Fibroblast of lung (primary cell): ENCODE measurements at regions not wholly inside any gene's neighbourhood (a gene's known extent, or its start where the extent isn't known, plus 50 kb on each side); places are given as distances from the start of the nearest gene placed in this dataset.
"Not testable (repeated sequence)": the region's sequence is repeated elsewhere in the genome, so short reads cannot be mapped to it uniquely, and the experiment has no call there.

Experiments
- DNase-seq, 2 donors: peaks; one replicate each; pipeline versions ENCODE4 v3.0.0 to v3.0.0-alpha.2; 2010; ENCODE audit warnings: low read depth in 2 of 2
- H2AFZ ChIP-seq: 2 replicates; pipeline ENCODE4 v1.5.1; 2012; ENCODE audit warnings: low read length, control low read depth, inconsistent platforms
- H3K27ac ChIP-seq: 2 replicates; pipeline ENCODE4 v1.5.1; 2011; ENCODE audit warnings: low read length, control low read depth; ENCODE audit not compliant: insufficient read depth
- H3K27me3 ChIP-seq: 2 replicates; pipeline ENCODE4 v1.5.1; 2011; ENCODE audit warnings: mild to moderate bottlenecking, low read length; ENCODE audit not compliant: control insufficient read depth, insufficient read depth
- H3K36me3 ChIP-seq: 2 replicates; pipeline ENCODE4 v1.5.1; 2011; ENCODE audit warnings: low read length; ENCODE audit not compliant: control insufficient read depth, insufficient read depth
- H3K4me1 ChIP-seq: 2 replicates; pipeline ENCODE4 v1.5.1; 2011; ENCODE audit warnings: low read length; ENCODE audit not compliant: control insufficient read depth, insufficient read depth; ENCODE audit errors: extremely low read depth
- H3K4me2 ChIP-seq: 2 replicates; pipeline ENCODE4 v1.5.1; 2011; ENCODE audit warnings: low read length, control low read depth; ENCODE audit not compliant: insufficient read depth; ENCODE audit errors: extremely low read depth
- H3K4me3 ChIP-seq, 4 experiments: fragments of 200-600 bp in 1 of 4; sonication (generic) in 1 of 4; replicated peaks in 1 of 4; 2 replicates each; pipeline ENCODE4 v1.5.1; 2011 to 2016; ENCODE audit warnings: low read length in 4 of 4, low read depth in 3 of 4, mild to moderate bottlenecking in 3 of 4, control low read depth in 2 of 4, inconsistent platforms in 1 of 4, mixed read lengths in 1 of 4; ENCODE audit not compliant: insufficient read depth in 1 of 4; ENCODE audit errors: control extremely low read depth in 1 of 4
- H3K79me2 ChIP-seq: 2 replicates; pipeline ENCODE4 v1.5.1; 2012; ENCODE audit warnings: mild to moderate bottlenecking, low read length, inconsistent platforms; ENCODE audit not compliant: control insufficient read depth, insufficient read depth
- H3K9ac ChIP-seq: 2 replicates; pipeline ENCODE4 v1.5.1; 2011; ENCODE audit warnings: mild to moderate bottlenecking, low read length, control low read depth; ENCODE audit not compliant: insufficient read depth
- H3K9me3 ChIP-seq: 2 replicates; pipeline ENCODE4 v1.5.1; 2012; ENCODE audit warnings: low read depth, low read length; ENCODE audit not compliant: control insufficient read depth, insufficient read depth
- H4K20me1 ChIP-seq: 2 replicates; pipeline ENCODE4 v1.5.1; 2011; ENCODE audit warnings: low read length; ENCODE audit not compliant: control insufficient read depth, insufficient read depth; ENCODE audit errors: extremely low read depth
- EZH2 ChIP-seq: IDR thresholded peaks from 2 replicates; pipeline ENCODE4 v1.5.1; 2012; ENCODE audit warnings: low read length, control low read depth, mild to moderate bottlenecking; ENCODE audit errors: missing control alignments
- TF ChIP-seq, protein P1 (sequence below), 2 donors: IDR thresholded peaks in 1 of 2; conservative IDR thresholded peaks in 1 of 2; 1 replicate in 1 of 2; 2 replicates in 1 of 2; pipeline ENCODE4 v1.5.1; 2011 to 2012; ENCODE audit warnings: low read length in 2 of 2, control low read depth in 1 of 2, inconsistent platforms in 1 of 2, low read depth in 1 of 2, mild to moderate bottlenecking in 1 of 2

- Histone ChIP-seq H3K36me3 (no peaks in the 10 kb centered on the region), H3K79me2 (no peaks in the 10 kb centered on the region), H3K9ac (no peak overlapping the region), H4K20me1 (no peaks in the 10 kb centered on the region), H3K4me3 (no peak overlapping the region), H2AFZ (no peak overlapping the region), H3K9me3 (no peaks in the 10 kb centered on the region), H3K4me2 (no peak overlapping the region), H3K27me3 (no peaks in the 10 kb centered on the region), H3K4me1 (no peaks in the 10 kb centered on the region), H3K27ac (no peak overlapping the region)
- no peak for DNase-seq
- TF ChIP-seq EZH2: no peak
- TF ChIP-seq, protein P1, sequence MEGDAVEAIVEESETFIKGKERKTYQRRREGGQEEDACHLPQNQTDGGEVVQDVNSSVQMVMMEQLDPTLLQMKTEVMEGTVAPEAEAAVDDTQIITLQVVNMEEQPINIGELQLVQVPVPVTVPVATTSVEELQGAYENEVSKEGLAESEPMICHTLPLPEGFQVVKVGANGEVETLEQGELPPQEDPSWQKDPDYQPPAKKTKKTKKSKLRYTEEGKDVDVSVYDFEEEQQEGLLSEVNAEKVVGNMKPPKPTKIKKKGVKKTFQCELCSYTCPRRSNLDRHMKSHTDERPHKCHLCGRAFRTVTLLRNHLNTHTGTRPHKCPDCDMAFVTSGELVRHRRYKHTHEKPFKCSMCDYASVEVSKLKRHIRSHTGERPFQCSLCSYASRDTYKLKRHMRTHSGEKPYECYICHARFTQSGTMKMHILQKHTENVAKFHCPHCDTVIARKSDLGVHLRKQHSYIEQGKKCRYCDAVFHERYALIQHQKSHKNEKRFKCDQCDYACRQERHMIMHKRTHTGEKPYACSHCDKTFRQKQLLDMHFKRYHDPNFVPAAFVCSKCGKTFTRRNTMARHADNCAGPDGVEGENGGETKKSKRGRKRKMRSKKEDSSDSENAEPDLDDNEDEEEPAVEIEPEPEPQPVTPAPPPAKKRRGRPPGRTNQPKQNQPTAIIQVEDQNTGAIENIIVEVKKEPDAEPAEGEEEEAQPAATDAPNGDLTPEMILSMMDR (conservative IDR thresholded peaks at IDR 0.05 in 1 of 2, IDR thresholded peaks at IDR 0.05 in 1 of 2; ENCODE audit: low read depth in 1 of 2, low read length in 2 of 2): no peak
Measured at GRCh38 chr12:73991138-73991537, 546.5 kb upstream of the ATXN7L3B start.

GRCh38 chr12:73998894-73999293, 538.7 kb upstream of the ATXN7L3B start:
- no peaks in the 10 kb centered on the region for H3K4me1 ChIP-seq
- H3K9me3 ChIP-seq: no peaks in the 10 kb centered on the region
- H4K20me1 ChIP-seq: no peaks in the 10 kb centered on the region
- no peak overlapping the region for H3K27ac ChIP-seq
- no peak for DNase-seq
- no peaks in the 10 kb centered on the region for H3K36me3 ChIP-seq
- no peak for TF ChIP-seq EZH2
- TF ChIP-seq, protein P1 (conservative IDR thresholded peaks at IDR 0.05 in 1 of 2, IDR thresholded peaks at IDR 0.05 in 1 of 2; ENCODE audit: low read depth in 1 of 2, low read length in 2 of 2): no peak
- H2AFZ ChIP-seq: no peak overlapping the region
- no peaks in the 10 kb centered on the region for H3K79me2 ChIP-seq
- H3K4me2 ChIP-seq: no peak overlapping the region
- no peak overlapping the region for H3K4me3 ChIP-seq
- no peaks in the 10 kb centered on the region for H3K27me3 ChIP-seq
- no peak overlapping the region for H3K9ac ChIP-seq

- H3K4me3 ChIP-seq: no peak overlapping the region
- no peaks in the 10 kb centered on the region for H3K79me2 ChIP-seq
- no peak overlapping the region for H2AFZ ChIP-seq
- TF ChIP-seq EZH2: no peak
- TF ChIP-seq, protein P1 (conservative IDR thresholded peaks at IDR 0.05 in 1 of 2, IDR thresholded peaks at IDR 0.05 in 1 of 2; ENCODE audit: low read depth in 1 of 2, low read length in 2 of 2): no peak
- no peaks in the 10 kb centered on the region for H3K27me3 ChIP-seq
- H3K9ac ChIP-seq: no peak overlapping the region
- H3K4me1 ChIP-seq: no peaks in the 10 kb centered on the region
- no peak for DNase-seq
- H3K9me3 ChIP-seq: no peaks in the 10 kb centered on the region
- no peaks in the 10 kb centered on the region for H3K36me3 ChIP-seq
- H4K20me1 ChIP-seq: no peaks in the 10 kb centered on the region
- H3K4me2 ChIP-seq: no peak overlapping the region
- no peak overlapping the region for H3K27ac ChIP-seq
Measured at GRCh38 chr12:74015118-74015517, 522.5 kb upstream of the ATXN7L3B start.

- not testable (repeated sequence) for H3K9me3 ChIP-seq, H3K4me1 ChIP-seq, H3K27ac ChIP-seq, H3K9ac ChIP-seq, H3K4me2 ChIP-seq, H3K79me2 ChIP-seq, DNase-seq, H4K20me1 ChIP-seq, H3K27me3 ChIP-seq, H3K36me3 ChIP-seq, H2AFZ ChIP-seq, H3K4me3 ChIP-seq
Measured at GRCh38 chr12:74016324-74016723, 521.3 kb upstream of the ATXN7L3B start.
